PC-9 (cell line): ENCODE measurements at regions not wholly inside any gene's neighbourhood (a gene's known extent, or its start where the extent isn't known, plus 50 kb on each side); places are given as distances from the start of the nearest gene placed in this dataset.

ENCODE experiments used
- EZH2 ChIP-seq: fragments of 200-600 bp; sonication (generic); IDR thresholded peaks from 2 replicates; pipeline ENCODE4 v1.8.0; 2017; ENCODE audit warnings: antibody characterized with exemption, low read depth
- TF ChIP-seq, protein P1 (sequence below): fragments of 200-600 bp; sonication (generic); conservative IDR thresholded peaks from 2 replicates; pipeline ENCODE4 v1.6.1; 2017; ENCODE audit warnings: mixed run types, antibody characterized with exemption, mild to moderate bottlenecking, moderate library complexity

DNA sequence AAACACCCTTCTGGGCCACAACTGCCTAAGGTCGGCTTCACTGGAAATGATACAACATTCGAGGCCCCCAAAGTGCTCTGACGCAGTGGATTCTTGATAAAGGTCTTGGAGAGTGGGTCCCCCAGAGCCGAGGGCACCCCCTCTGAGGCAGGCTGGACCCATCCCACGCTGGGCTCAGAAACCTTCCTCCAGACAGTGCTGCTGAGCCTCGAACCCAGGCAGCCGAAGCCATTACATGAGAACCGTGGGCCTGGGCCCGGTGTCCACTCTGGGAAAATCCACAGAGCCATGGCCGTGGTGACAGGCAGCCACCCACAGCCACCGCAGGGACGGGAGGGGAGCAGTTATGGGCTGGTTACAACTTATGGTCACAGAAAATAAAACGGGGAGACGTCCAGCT is 81.4 kb upstream of the ID2 start:
- TF ChIP-seq, protein P1, sequence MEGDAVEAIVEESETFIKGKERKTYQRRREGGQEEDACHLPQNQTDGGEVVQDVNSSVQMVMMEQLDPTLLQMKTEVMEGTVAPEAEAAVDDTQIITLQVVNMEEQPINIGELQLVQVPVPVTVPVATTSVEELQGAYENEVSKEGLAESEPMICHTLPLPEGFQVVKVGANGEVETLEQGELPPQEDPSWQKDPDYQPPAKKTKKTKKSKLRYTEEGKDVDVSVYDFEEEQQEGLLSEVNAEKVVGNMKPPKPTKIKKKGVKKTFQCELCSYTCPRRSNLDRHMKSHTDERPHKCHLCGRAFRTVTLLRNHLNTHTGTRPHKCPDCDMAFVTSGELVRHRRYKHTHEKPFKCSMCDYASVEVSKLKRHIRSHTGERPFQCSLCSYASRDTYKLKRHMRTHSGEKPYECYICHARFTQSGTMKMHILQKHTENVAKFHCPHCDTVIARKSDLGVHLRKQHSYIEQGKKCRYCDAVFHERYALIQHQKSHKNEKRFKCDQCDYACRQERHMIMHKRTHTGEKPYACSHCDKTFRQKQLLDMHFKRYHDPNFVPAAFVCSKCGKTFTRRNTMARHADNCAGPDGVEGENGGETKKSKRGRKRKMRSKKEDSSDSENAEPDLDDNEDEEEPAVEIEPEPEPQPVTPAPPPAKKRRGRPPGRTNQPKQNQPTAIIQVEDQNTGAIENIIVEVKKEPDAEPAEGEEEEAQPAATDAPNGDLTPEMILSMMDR, result no peak
- TF ChIP-seq EZH2, result no peak
